SK-N-MC (cell line): ENCODE measurements at regions not wholly inside any gene's neighbourhood (a gene's known extent, or its start where the extent isn't known, plus 50 kb on each side); places are given as distances from the start of the nearest gene placed in this dataset.

Experiments used
- DNase-seq: peaks from one replicate; pipeline ENCODE4 v3.0.0-alpha.2; 2011; ENCODE audit warnings: low read depth, low spot score
- H3K27ac ChIP-seq: fragments of 200-600 bp; sonication (generic); 2 replicates; pipeline ENCODE4 v1.5.1; 2016; ENCODE audit warnings: mixed run types
- H3K36me3 ChIP-seq: fragments of 200-600 bp; sonication (generic); 2 replicates; pipeline ENCODE4 v1.6.1; 2017; ENCODE audit warnings: antibody characterized with exemption, low read length, mixed read lengths; ENCODE audit not compliant: insufficient read depth
- H3K4me3 ChIP-seq: fragments of 200-600 bp; sonication (generic); 2 replicates; pipeline ENCODE4 v1.5.1; 2016
- H3K9ac ChIP-seq: fragments of 200-600 bp; sonication (generic); 2 replicates; pipeline ENCODE4 v1.8.0; 2017; ENCODE audit warnings: mixed run types, mixed read lengths; ENCODE audit not compliant: insufficient read length
- H3K9me3 ChIP-seq: fragments of 200-600 bp; sonication (generic); 2 replicates; pipeline ENCODE4 v1.6.1; 2017; ENCODE audit warnings: low read depth, mild to moderate bottlenecking, antibody characterized with exemption, low read length, moderate library complexity, mixed read lengths
- EZH2 ChIP-seq: fragments of 200-600 bp; sonication (generic); IDR thresholded peaks from one replicate; pipeline ENCODE4 v1.6.1; 2017; ENCODE audit warnings: antibody characterized with exemption
- FOXP2 ChIP-seq: optimal IDR thresholded peaks from 2 replicates; pipeline ENCODE3; 2011; ENCODE audit warnings: mild to moderate bottlenecking, moderate library complexity; ENCODE audit not compliant: insufficient read depth; ENCODE audit errors: extremely low read length, control extremely low read depth
- POLR2AphosphoS5 ChIP-seq: IDR thresholded peaks from 2 replicates; pipeline ENCODE4 v1.6.1; 2012; ENCODE audit warnings: mild to moderate bottlenecking, low read depth, low read length, borderline replicate concordance

GRCh38 chr1:5812295-5812694 is 179.9 kb downstream of the NPHP4 start:
- Histone ChIP-seq H3K9ac (no peak overlapping the region), H3K27ac (no peak overlapping the region), H3K9me3 (no peaks in the 10 kb centered on the region), H3K4me3 (no peak overlapping the region), H3K36me3 (no peaks in the 10 kb centered on the region)
- TF ChIP-seq EZH2: no peak
- no peak for TF ChIP-seq POLR2AphosphoS5
- no peak for TF ChIP-seq FOXP2
- DNase-seq: no peak

GRCh38 chr1:5811419-5811818 is 180.8 kb downstream of the NPHP4 start:
- no peak for DNase-seq
- H3K27ac ChIP-seq: no peak overlapping the region
- no peak overlapping the region for H3K9ac ChIP-seq
- no peak overlapping the region for H3K4me3 ChIP-seq
- H3K9me3 ChIP-seq: no peaks in the 10 kb centered on the region
- TF ChIP-seq FOXP2 (no peak), POLR2AphosphoS5 (no peak), EZH2 (no peak)
- no peaks in the 10 kb centered on the region for H3K36me3 ChIP-seq

GRCh38 chr1:5810553-5811270 is 181.5 kb downstream of the NPHP4 start:
- no peak overlapping the region for H3K9ac ChIP-seq
- TF ChIP-seq EZH2 (no peak), POLR2AphosphoS5 (no peak), FOXP2 (no peak)
- no peak overlapping the region for H3K4me3 ChIP-seq
- no peaks in the 10 kb centered on the region for H3K36me3 ChIP-seq
- no peak for DNase-seq
- no peak overlapping the region for H3K27ac ChIP-seq
- H3K9me3 ChIP-seq: no peaks in the 10 kb centered on the region

- DNase-seq: no peak
- H3K4me3 ChIP-seq: no peak overlapping the region
- H3K9ac ChIP-seq: no peak overlapping the region
- no peaks in the 10 kb centered on the region for H3K9me3 ChIP-seq
- no peak for TF ChIP-seq POLR2AphosphoS5
- no peak for TF ChIP-seq EZH2
- no peak for TF ChIP-seq FOXP2
- no peak overlapping the region for H3K27ac ChIP-seq
- no peaks in the 10 kb centered on the region for H3K36me3 ChIP-seq
These were observed 182.1 kb downstream of the NPHP4 start for GRCh38 chr1:5810131-5810530.

- H3K27ac ChIP-seq: no peak overlapping the region
- TF ChIP-seq FOXP2 (no peak), POLR2AphosphoS5 (no peak), EZH2 (no peak)
- no peaks in the 10 kb centered on the region for H3K36me3 ChIP-seq
- H3K4me3 ChIP-seq: no peak overlapping the region
- no peaks in the 10 kb centered on the region for H3K9me3 ChIP-seq
- H3K9ac ChIP-seq: no peak overlapping the region
- no peak for DNase-seq
These were observed 182.9 kb downstream of the NPHP4 start for GRCh38 chr1:5809207-5809788.

GRCh38 chr1:5803851-5804250 is 188.4 kb downstream of the NPHP4 start:
- no peak for DNase-seq
- H3K9me3 ChIP-seq: no peaks in the 10 kb centered on the region
- H3K4me3 ChIP-seq: no peak overlapping the region
- no peaks in the 10 kb centered on the region for H3K36me3 ChIP-seq
- TF ChIP-seq FOXP2 (no peak), EZH2 (no peak), POLR2AphosphoS5 (no peak)
- H3K27ac ChIP-seq: no peak overlapping the region
- no peak overlapping the region for H3K9ac ChIP-seq

- TF ChIP-seq FOXP2 (no peak), EZH2 (no peak), POLR2AphosphoS5 (no peak)
These were observed 189.6 kb downstream of the NPHP4 start for GRCh38 chr1:5802606-5803005.

GRCh38 chr1:5798904-5799303 is 193.3 kb downstream of the NPHP4 start:
- no peak for TF ChIP-seq FOXP2
- no peak for TF ChIP-seq EZH2
- no peak for TF ChIP-seq POLR2AphosphoS5
- DNase-seq: no peak
- H3K9me3 ChIP-seq: no peaks in the 10 kb centered on the region
- no peak overlapping the region for H3K4me3 ChIP-seq
- H3K36me3 ChIP-seq: no peaks in the 10 kb centered on the region
- H3K27ac ChIP-seq: no peak overlapping the region
- no peak overlapping the region for H3K9ac ChIP-seq

More at GRCh38 chr1:5802606-5803005, 189.6 kb downstream of the NPHP4 start:
- H3K4me3 ChIP-seq: no peak overlapping the region
- DNase-seq: no peak
- H3K27ac ChIP-seq: no peak overlapping the region
- H3K9ac ChIP-seq: no peak overlapping the region
- no peaks in the 10 kb centered on the region for H3K9me3 ChIP-seq
- no peaks in the 10 kb centered on the region for H3K36me3 ChIP-seq
